MV-4-11 (cell line): ENCODE measurements at regions not wholly inside any gene's neighbourhood (a gene's known extent, or its start where the extent isn't known, plus 50 kb on each side); places are given as distances from the start of the nearest gene placed in this dataset.
"Not testable (repeated sequence)": the region's sequence is repeated elsewhere in the genome, so short reads cannot be mapped to it uniquely, and the experiment has no call there.

Source experiments
- DNase-seq: peaks from one replicate; lab custom pipeline; 2025; lab: John Stamatoyannopoulos, UW

DNA sequence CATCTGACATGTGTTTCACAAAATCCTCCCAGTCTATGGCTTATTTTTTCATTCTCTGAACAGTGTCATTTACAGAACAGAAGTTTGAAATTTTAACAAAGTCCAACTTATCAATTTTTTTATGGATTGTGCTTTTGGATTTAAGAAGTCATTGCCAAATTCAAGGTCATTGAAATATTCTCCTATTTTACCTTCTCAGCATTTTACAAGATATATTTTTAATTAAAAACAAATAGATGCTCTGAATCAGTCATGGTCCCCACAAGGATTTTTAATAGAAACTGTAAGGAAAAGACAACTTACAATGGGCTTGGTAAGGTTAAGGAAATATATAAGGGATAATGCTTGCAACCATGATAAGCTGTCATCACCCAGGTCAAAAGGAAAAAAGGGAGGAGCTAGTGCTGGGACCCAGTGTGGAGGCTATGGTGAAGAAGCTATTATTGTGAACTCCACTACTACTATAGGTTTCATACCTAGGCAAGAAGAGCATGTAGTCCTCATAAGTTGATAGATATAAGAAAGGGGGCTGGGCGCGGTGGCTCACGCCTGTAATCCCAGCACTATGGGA lies 144.5 kb upstream of the KCNJ15 start:
- DNase-seq: no peak

DNA sequence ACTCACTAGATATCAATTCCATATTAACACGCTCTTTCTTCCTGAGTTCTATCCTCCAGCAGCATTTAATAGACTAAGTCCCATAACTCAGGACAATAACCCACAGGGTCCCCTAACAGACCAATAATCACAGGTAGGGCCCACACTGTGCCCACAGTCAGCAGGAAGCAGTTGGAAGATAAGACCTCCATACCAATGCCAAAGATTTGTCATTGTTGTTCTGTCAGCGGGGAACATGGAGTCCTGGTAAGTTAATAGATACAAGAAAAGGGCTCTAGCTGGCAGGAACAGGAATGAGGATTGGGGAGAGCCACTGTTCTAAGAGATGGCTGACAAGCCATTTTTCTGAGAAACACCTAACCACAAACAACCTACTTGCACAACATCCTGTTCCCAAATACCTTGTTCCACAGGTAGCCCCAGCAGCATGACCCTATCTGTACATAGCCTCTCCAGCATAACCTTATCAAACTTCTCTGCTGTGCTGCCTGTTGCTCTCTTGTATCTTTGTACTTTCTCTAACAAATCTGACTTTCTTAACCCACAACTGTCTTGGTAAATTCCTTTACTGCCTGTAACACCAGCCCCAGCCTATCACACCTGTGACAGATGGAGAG lies 142.0 kb upstream of the KCNJ15 start:
- no peak for DNase-seq

DNA sequence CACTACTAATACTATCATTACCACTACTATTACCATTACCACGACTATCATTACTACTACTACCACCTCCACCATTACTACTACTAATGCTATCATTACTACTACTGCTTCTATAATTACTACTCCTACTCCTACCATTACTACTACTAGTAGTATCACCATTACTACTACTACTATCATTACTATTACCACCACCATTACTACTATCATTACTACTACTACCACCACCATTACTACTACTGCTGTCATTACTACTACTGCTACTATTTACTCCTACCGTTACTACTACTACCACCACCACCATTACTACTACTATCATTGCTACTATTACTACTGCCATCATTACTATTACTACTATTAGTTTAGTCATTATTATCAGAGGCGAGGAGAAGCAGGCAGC lies 140.9 kb upstream of the KCNJ15 start:
- no peak for DNase-seq

DNA sequence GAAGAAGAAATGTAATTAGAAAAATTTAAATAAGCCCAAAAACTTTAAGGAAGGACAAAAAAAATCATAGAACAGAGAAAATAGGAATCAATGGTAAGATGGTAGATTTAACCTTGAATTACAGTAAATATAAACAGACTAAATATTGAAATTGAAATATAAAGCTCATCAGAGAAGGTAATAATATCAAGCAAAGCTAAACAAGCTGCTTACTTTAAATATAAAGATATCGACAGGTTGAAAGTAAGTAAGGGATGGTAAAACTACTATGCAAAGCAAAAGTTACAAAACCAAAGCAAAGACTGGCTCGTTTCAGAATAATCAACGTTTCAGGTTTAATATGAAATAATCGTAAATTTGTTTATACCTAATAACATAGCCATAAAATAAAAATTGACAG lies 137.0 kb upstream of the KCNJ15 start:
- DNase-seq: no peak

GRCh38 chr21:38120679-38120983 lies 136.2 kb upstream of the KCNJ15 start:
- DNase-seq: not testable (repeated sequence)

- no peak for DNase-seq
Observed at GRCh38 chr21:38120984-38121855, 135.6 kb upstream of the KCNJ15 start.

DNA sequence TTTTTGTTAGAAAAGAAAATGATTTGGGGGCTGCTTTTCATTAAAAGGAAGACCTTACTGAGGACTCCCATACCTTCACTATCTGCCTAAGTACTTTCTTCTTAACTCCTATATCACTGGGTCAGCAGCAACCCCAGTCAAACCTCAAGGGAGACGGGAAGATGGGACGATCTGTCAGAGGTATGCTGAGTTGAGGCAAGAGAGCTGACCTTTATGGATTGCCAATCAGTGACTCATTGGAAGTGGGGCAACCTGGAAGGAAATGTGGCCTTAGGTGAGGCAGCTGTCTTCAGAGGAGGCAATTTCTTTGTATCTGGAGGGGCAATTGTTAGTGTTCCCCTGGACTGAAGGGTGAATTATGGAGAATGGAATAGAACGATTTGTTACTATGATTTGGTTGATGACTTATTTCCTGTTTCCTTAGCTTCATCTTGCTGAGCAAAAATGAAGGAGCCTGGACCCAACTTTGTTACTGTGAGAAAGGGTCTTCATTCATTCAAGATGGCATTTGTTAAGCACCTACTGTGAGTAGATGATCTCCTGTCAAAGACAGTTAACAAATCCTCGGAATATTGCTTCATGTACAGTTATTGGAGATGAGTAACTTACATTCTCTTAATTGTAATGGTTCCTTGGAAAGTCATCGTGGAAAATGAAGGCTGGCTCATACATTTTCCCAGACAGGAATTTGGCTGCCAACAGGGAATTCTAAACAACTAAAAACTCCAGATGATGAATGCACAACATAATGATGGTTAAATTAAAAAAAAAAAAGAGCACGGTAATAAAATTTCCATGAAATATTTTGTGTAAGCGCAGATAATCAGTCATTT lies 134.7 kb upstream of the KCNJ15 start:
- DNase-seq: no peak

DNA sequence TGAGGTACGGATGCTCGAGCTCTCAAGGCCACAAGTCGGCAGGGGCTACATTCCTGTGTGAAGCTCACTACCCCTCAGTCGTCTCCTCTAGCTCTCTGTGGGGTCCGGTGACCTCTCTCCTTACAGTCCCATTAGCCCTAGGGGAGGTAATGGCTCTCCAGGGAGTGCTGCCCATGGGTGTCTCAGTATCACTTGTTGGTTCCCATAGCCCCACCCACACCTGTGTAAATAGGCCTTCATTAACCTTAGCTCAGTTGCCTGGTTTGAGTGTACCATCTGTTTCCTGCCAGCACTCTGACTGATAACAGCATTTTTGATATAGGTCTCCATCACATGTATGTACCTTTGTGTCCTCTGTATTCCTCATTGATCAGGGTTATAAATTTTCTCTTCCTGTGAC lies 133.2 kb upstream of the KCNJ15 start:
- no peak for DNase-seq

- peak; percentile 10 for DNase-seq
Observed at GRCh38 chr21:38126666-38127303, 130.0 kb upstream of the KCNJ15 start.

- DNase-seq: no peak
Observed at GRCh38 chr21:38129711-38130110, 127.1 kb upstream of the KCNJ15 start.

- no peak for DNase-seq
Observed at GRCh38 chr21:38133240-38133639, 123.6 kb upstream of the KCNJ15 start.

DNA sequence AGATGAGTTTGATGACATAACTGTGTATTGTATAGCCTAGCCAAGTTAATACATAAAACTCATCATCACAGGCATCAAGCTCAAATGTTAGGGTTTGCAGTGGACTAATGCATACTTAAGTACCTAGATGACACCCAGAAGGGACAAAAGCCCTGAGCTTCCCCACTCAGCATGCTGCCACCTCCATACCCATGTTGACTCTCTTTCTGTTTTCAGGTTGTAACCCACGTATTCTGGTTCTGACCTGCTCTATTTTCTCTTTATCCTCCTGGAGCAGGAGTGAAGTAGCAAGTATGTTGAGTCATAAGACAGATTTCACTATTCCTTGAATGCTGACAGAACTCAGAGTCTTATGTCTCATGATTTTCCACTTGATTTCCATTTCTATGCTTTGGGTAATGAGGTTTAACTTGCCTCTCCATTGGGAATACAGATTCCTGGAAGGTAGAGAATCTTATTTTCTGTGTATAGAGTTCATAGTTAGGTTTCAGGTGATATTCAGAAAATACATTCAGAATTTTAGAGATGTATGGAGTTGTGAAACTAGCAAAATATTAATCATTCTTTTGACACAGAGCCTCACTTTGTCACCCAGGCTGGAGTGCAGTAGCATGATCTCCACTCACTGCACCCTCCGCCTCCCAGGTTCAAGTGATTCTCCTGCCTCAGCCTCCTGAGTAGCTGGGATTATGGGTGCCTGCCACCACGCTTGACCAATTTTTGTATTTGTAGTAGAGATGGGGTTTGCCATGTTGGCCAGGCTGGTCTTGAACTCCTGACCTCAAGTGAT lies 122.5 kb upstream of the KCNJ15 start:
- no peak for DNase-seq

DNA sequence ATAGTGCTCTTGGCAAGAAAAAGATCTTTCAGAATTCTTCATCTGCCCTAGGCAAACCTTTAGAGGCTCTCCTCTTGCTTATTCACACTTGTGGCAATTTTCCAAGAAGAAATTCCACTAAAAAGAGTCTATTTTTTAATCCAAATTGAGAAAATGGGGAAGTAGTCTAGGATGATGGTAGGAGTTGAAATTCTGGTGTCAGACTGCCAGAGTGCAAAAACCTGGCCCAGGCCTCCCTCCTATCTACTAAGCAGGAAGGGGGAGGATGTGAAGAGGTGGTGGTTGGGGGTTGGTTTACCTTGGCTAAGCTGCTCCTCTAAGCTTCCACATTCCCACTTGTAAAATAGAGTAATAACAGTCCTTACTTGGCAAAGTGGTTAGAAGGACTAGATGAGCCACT lies 120.6 kb upstream of the KCNJ15 start:
- DNase-seq: no peak

DNA sequence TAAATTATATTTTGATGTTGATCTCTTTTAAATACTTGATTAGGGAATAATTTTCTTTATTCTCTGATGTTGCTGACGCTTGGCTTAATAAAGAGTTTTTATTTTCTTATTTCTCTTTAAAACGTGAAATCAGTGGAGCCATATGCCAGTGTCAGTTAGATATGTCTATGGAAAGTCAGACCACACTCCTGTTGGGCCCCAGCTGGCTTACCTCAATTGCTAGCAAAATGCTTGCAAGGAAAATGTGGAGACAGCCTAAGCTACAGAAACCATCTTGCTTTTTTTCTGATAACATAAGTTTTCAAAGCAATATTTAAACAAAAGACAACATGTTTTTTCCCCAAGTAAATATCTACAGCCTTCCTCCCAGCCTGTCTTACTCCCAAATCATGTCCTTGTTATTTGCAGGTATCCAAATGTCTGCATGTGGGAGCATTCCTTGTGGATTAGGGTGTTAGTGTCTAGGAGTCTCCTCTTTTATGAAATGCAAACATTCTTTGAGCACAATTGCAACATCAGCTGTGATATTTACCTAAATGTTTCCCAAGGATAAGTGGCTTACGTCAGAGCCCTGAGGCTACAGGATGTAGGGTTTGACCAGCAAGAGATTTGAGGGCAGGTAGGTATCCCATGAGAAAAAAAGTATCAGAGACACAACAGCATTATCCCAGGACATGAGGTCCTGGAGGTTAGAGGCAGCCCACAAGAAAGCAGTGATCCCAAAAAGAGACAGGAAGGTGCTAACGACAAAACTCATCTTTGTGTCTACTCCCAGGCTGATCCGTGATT lies 117.2 kb upstream of the KCNJ15 start:
- DNase-seq: no peak

DNA sequence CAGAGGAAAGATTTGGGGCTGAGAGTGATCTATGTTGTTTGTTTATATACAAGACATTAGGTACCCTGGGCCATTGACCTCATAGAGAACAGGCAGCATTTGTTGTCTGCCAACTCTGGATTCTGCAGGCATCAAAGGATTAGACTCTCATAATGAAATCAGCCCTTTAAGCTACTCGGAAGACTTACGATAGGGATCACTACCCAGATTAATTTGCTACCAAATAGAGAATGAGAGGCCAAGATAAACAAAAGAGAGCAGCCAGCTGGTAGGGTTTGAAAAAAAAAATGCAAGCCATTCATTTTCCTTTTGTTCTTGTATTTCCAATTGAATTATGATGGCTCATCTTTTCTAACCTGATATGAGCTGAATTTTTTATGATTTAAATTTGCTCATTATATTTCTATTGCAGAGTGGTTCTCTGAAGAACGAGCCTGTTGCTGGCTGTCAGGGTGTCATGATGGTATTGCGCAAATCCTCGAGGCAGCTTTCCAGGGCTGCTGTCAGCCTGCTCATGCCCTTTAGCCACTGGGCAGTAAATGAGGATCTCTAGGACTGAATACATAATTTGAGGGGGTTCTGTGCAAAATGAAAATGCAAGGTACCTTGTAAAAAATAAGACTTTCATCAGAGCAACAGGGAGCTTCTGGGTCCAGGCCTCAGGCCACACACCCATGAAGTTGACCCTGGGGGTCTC lies 116.4 kb upstream of the KCNJ15 start:
- peak; percentile 5 for DNase-seq

- DNase-seq: no peak
Observed at GRCh38 chr21:38142224-38142623, 114.6 kb upstream of the KCNJ15 start.

- DNase-seq: no peak
Observed at GRCh38 chr21:38144193-38144592, 112.6 kb upstream of the KCNJ15 start.

GRCh38 chr21:38145104-38145503 lies 111.7 kb upstream of the KCNJ15 start:
- DNase-seq: no peak

DNA sequence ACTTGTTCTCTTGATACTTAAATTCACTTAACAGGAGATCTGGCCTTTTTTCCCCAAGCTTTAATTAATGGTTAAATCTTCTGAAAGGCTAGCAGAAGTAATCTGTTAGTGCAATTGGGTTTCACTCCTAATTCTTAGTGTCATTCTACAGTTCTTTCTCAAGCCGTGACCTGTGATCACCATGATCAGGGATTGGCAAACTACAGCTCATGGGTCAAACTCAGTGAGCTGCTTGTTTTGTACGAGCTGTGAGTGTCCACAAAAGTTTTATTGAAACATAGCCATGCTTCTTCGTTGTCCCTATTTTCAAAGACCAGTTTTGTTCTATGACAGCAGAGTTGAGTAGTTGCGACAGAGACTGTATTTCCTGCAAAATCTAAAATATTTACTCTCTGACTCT lies 109.4 kb upstream of the KCNJ15 start:
- no peak for DNase-seq

- no peak for DNase-seq
Observed at GRCh38 chr21:38148046-38148445, 108.7 kb upstream of the KCNJ15 start.
